ENCODE measurements at regions not wholly inside any gene's neighbourhood (a gene's known extent, or its start where the extent isn't known, plus 50 kb on each side); places are given as distances from the start of the nearest gene placed in this dataset.

DNA sequence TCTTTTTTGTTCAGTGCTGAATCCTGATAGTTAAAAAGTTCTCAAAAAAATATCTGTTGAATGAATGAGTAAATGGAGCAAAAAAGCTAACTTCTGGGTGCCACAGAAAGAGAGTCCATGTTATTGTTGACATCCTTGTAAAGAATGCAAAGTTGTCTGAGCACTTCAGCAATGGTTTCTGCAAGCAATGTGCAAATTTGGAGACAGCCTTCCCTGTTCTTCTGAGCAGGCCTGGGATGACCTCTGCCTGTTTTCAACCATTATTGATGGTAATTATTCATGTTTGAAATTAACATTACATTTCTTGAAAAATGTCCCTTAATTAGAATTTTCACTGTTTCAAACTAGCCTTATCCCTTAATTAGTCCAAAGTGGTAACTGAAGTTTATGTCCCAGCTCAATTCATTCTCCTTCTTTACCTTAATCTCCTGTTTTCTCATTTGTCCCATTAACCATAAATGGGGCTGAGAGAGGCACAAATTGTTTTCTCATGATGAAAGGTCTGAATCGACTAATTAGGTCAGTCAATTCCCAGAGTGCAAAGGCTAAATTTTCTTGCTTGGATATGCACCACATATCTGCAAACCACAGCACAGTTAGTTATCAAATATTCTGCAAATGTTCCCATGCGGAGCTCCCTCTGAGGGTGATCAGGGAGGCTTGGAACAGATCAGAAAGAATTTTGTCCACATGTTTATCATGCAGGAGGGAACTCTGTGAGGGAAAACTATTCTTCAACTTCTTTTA lies 139.4 kb upstream of the KRR1 start:
- TF ChIP-seq POLR2A (IDR thresholded peaks at IDR 0.05; ENCODE audit: low read depth, low read length), result no peak
- TF ChIP-seq, protein P1, sequence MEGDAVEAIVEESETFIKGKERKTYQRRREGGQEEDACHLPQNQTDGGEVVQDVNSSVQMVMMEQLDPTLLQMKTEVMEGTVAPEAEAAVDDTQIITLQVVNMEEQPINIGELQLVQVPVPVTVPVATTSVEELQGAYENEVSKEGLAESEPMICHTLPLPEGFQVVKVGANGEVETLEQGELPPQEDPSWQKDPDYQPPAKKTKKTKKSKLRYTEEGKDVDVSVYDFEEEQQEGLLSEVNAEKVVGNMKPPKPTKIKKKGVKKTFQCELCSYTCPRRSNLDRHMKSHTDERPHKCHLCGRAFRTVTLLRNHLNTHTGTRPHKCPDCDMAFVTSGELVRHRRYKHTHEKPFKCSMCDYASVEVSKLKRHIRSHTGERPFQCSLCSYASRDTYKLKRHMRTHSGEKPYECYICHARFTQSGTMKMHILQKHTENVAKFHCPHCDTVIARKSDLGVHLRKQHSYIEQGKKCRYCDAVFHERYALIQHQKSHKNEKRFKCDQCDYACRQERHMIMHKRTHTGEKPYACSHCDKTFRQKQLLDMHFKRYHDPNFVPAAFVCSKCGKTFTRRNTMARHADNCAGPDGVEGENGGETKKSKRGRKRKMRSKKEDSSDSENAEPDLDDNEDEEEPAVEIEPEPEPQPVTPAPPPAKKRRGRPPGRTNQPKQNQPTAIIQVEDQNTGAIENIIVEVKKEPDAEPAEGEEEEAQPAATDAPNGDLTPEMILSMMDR (conservative IDR thresholded peaks at IDR 0.05; ENCODE audit: low read depth, low read length), result no peak
- TF ChIP-seq SMC3 (IDR thresholded peaks at IDR 0.05; ENCODE audit: low read depth, low read length), result no peak
- no peak for TF ChIP-seq CHD1 (IDR thresholded peaks at IDR 0.05; ENCODE audit: low read depth, low read length)
- no peak for TF ChIP-seq CEBPB (IDR thresholded peaks at IDR 0.05; ENCODE audit: low read depth, low read length)
- no peak for TF ChIP-seq MXI1 (IDR thresholded peaks at IDR 0.05; ENCODE audit: borderline replicate concordance, low read depth, low read length)
- TF ChIP-seq RAD21 (IDR thresholded peaks at IDR 0.05; ENCODE audit: low read length), result no peak
- TF ChIP-seq, protein P2, sequence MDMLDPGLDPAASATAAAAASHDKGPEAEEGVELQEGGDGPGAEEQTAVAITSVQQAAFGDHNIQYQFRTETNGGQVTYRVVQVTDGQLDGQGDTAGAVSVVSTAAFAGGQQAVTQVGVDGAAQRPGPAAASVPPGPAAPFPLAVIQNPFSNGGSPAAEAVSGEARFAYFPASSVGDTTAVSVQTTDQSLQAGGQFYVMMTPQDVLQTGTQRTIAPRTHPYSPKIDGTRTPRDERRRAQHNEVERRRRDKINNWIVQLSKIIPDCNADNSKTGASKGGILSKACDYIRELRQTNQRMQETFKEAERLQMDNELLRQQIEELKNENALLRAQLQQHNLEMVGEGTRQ (IDR thresholded peaks at IDR 0.05; ENCODE audit: low read depth, low read length), result no peak
- TF ChIP-seq RFX5 (IDR thresholded peaks at IDR 0.05; ENCODE audit: low read depth, low read length), result no peak
- TF ChIP-seq BHLHE40 (IDR thresholded peaks at IDR 0.05; ENCODE audit: low read depth, low read length), result no peak
- TF ChIP-seq, protein P3, sequence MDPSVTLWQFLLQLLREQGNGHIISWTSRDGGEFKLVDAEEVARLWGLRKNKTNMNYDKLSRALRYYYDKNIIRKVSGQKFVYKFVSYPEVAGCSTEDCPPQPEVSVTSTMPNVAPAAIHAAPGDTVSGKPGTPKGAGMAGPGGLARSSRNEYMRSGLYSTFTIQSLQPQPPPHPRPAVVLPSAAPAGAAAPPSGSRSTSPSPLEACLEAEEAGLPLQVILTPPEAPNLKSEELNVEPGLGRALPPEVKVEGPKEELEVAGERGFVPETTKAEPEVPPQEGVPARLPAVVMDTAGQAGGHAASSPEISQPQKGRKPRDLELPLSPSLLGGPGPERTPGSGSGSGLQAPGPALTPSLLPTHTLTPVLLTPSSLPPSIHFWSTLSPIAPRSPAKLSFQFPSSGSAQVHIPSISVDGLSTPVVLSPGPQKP (IDR thresholded peaks at IDR 0.05; ENCODE audit: borderline replicate concordance, low read depth, low read length), result no peak
- no peak for TF ChIP-seq MAZ (IDR thresholded peaks at IDR 0.05; ENCODE audit: borderline replicate concordance, low read depth, low read length)
